WTC11 (cell line): ENCODE measurements at regions not wholly inside any gene's neighbourhood (a gene's known extent, or its start where the extent isn't known, plus 50 kb on each side); places are given as distances from the start of the nearest gene placed in this dataset.

ENCODE experiments used
- ATAC-seq: fragments of 200-7000 bp; cut with Tn5 transposase; 2 replicates; pipeline ENCODE4 v1.10.0; 2021; ENCODE audit warnings: mild to moderate bottlenecking, moderate library complexity
- CTCF ChIA-PET: fragments of 300-600 bp; sonication (Branson Sonifier 250); formaldehyde crosslinking; loops from one replicate; lab custom pipeline; 2021; ENCODE audit warnings: antibody characterized with exemption; lab: Charles Lee
- POLR2A ChIA-PET: fragments of 350-600 bp; sonication (Branson Sonifier 250); formaldehyde crosslinking; loops from one replicate; lab custom pipeline; 2021; ENCODE audit warnings: antibody characterized with exemption; lab: Charles Lee
- DNase-seq: peaks from one replicate; pipeline ENCODE4 v3.0.0; 2021; ENCODE audit warnings: low spot score
- H3K27ac Mint-ChIP-seq: 2 replicates; pipeline ENCODE4 v1.8.0; 2021; ENCODE audit warnings: mixed read lengths
- H3K27me3 Mint-ChIP-seq: 2 replicates; pipeline ENCODE4 v1.8.0; 2021; ENCODE audit warnings: low read depth, mild to moderate bottlenecking, moderate library complexity, mixed read lengths
- H3K36me3 Mint-ChIP-seq: 2 replicates; pipeline ENCODE4 v1.8.0; 2021; ENCODE audit warnings: mixed read lengths
- H3K4me1 Mint-ChIP-seq: 2 replicates; pipeline ENCODE4 v1.8.0; 2022; ENCODE audit warnings: mixed read lengths
- H3K4me3 Mint-ChIP-seq: 2 replicates; pipeline ENCODE4 v1.8.0; 2021; ENCODE audit warnings: mild to moderate bottlenecking, moderate library complexity, mixed read lengths
- H3K9me3 Mint-ChIP-seq: 2 replicates; pipeline ENCODE4 v1.8.0; 2021; ENCODE audit warnings: mixed read lengths
- FOXJ3 ChIP-seq: sonication (generic); formaldehyde crosslinking; IDR thresholded peaks from 2 replicates; pipeline ENCODE4 v1.9.0; 2021; ENCODE audit warnings: missing genetic modification reagents, mild to moderate bottlenecking, borderline replicate concordance
- GABPB1 ChIP-seq: sonication (generic); formaldehyde crosslinking; IDR thresholded peaks from 2 replicates; pipeline ENCODE4 v1.8.1; 2023; ENCODE audit warnings: mild to moderate bottlenecking, missing genetic modification reagents
- HMGXB4 ChIP-seq: sonication (generic); formaldehyde crosslinking; IDR thresholded peaks from 2 replicates; pipeline ENCODE4 v1.8.1; 2023; ENCODE audit warnings: mild to moderate bottlenecking, moderate library complexity, missing genetic modification reagents
- IRF2 ChIP-seq: sonication (generic); formaldehyde crosslinking; IDR thresholded peaks from 2 replicates; pipeline ENCODE4 v1.8.0; 2022; ENCODE audit warnings: low read depth, missing genetic modification reagents, borderline replicate concordance
- JAZF1 ChIP-seq: fragments of 250-450 bp; sonication (Bioruptor Pico); IDR thresholded peaks from 2 replicates; pipeline ENCODE4 v1.9.0; 2021; ENCODE audit warnings: moderate library complexity, mild to moderate bottlenecking, inconsistent platforms
- MXD4 ChIP-seq: fragments of 250-450 bp; sonication (Bioruptor Pico); IDR thresholded peaks from 2 replicates; pipeline ENCODE4 v1.8.0; 2021; ENCODE audit warnings: mild to moderate bottlenecking, moderate library complexity, borderline replicate concordance
- OVOL2 ChIP-seq: fragments of 250-450 bp; sonication (Bioruptor Pico); IDR thresholded peaks from 2 replicates; pipeline ENCODE4 v1.9.0; 2021; ENCODE audit warnings: mild to moderate bottlenecking, borderline replicate concordance
- PRDM15 ChIP-seq: sonication (generic); formaldehyde crosslinking; IDR thresholded peaks from 2 replicates; pipeline ENCODE4 v1.8.0; 2022; ENCODE audit warnings: missing genetic modification reagents
- SMAD4 ChIP-seq: sonication (generic); formaldehyde crosslinking; IDR thresholded peaks from 2 replicates; pipeline ENCODE4 v1.8.0; 2022; ENCODE audit warnings: mild to moderate bottlenecking, missing genetic modification reagents
- STAT6 ChIP-seq: sonication (generic); formaldehyde crosslinking; conservative IDR thresholded peaks from 2 replicates; pipeline ENCODE4 v1.8.1; 2023; ENCODE audit warnings: mild to moderate bottlenecking, low read depth, missing genetic modification reagents, moderate library complexity
- TEAD1 ChIP-seq: sonication (generic); formaldehyde crosslinking; IDR thresholded peaks from 2 replicates; pipeline ENCODE4 v1.8.0; 2022; ENCODE audit warnings: mild to moderate bottlenecking, missing genetic modification reagents
- ZNF263 ChIP-seq: sonication (generic); formaldehyde crosslinking; IDR thresholded peaks from 2 replicates; pipeline ENCODE4 v1.8.1; 2022; ENCODE audit warnings: low read depth, mild to moderate bottlenecking, moderate library complexity, missing genetic modification reagents
- ZNF317 ChIP-seq: sonication (generic); formaldehyde crosslinking; IDR thresholded peaks from 2 replicates; pipeline ENCODE4 v1.8.1; 2023; ENCODE audit warnings: low read depth, mild to moderate bottlenecking, moderate library complexity, missing genetic modification reagents, borderline replicate concordance
- ZNF396 ChIP-seq: fragments of 250-450 bp; sonication (Bioruptor Pico); IDR thresholded peaks from 2 replicates; pipeline ENCODE4 v1.8.0; 2021; ENCODE audit warnings: mild to moderate bottlenecking, moderate library complexity, borderline replicate concordance
- TF ChIP-seq, protein P1 (sequence below): sonication (generic); formaldehyde crosslinking; IDR thresholded peaks from 2 replicates; pipeline ENCODE4 v1.8.1; 2022; ENCODE audit warnings: low read depth, mild to moderate bottlenecking, moderate library complexity, missing genetic modification reagents, borderline replicate concordance
- TF ChIP-seq, protein P2 (sequence below): fragments of 250-450 bp; sonication (Bioruptor Pico); IDR thresholded peaks from 2 replicates; pipeline ENCODE4 v1.9.0; 2021; ENCODE audit warnings: mild to moderate bottlenecking

DNA sequence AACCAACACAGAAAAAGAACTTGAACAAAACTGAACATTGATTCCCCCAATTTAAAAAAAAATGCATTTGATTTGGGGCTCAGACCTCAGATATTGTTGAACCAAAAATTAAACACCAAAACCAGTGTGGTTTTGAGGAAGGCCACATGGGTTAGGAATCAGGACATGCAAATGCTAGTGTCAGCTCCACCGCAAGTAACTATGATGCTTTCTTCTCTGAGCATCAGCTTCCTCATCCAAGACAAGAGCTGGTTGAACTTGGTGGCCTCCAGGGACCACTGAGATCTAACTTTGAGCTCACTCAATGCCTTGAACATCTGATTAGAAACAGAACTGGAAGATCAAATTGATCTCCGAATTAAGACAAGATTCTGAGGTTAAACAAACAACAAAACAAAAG, 142.9 kb upstream of the NWD2 start:
- CTCF ChIA-PET = no interaction called here
- Mint-ChIP-seq H3K27ac (no peak overlapping the region), H3K4me1 (peaks cover 5% of the 10 kb centered on the region; the same call in 1 of the 2 replicates), H3K4me3 (no peak overlapping the region), H3K27me3 (no peaks in the 10 kb centered on the region), H3K9me3 (no peaks in the 10 kb centered on the region), H3K36me3 (no peaks in the 10 kb centered on the region)
- TF ChIP-seq FOXJ3 (CRISPR knock-in tag) = no peak
- no peak for ATAC-seq
- POLR2A ChIA-PET = no interaction called here
- DNase-seq = no peak

GRCh38 chr4:37109756-37110155, 134.8 kb upstream of the NWD2 start:
- ChIA-PET POLR2A (no interaction called here), CTCF (no interaction called here)
- DNase-seq = no peak
- H3K9me3 Mint-ChIP-seq = no peaks in the 10 kb centered on the region
- TF ChIP-seq SMAD4 (CRISPR knock-in tag) (no peak), IRF2 (CRISPR knock-in tag) (no peak), ZNF317 (CRISPR knock-in tag) (no peak), PRDM15 (no peak), ZNF263 (CRISPR knock-in tag) (no peak), TEAD1 (CRISPR knock-in tag) (no peak), GABPB1 (no peak), OVOL2 (CRISPR knock-in tag) (no peak), JAZF1 (CRISPR knock-in tag) (no peak), STAT6 (CRISPR knock-in tag) (no peak), MXD4 (CRISPR knock-in tag) (no peak), ZNF396 (CRISPR knock-in tag) (no peak), HMGXB4 (CRISPR knock-in tag) (no peak)
- TF ChIP-seq, protein P1, sequence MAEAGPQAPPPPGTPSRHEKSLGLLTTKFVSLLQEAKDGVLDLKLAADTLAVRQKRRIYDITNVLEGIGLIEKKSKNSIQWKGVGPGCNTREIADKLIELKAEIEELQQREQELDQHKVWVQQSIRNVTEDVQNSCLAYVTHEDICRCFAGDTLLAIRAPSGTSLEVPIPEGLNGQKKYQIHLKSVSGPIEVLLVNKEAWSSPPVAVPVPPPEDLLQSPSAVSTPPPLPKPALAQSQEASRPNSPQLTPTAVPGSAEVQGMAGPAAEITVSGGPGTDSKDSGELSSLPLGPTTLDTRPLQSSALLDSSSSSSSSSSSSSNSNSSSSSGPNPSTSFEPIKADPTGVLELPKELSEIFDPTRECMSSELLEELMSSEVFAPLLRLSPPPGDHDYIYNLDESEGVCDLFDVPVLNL (CRISPR knock-in tag) = no peak
- TF ChIP-seq, protein P2, sequence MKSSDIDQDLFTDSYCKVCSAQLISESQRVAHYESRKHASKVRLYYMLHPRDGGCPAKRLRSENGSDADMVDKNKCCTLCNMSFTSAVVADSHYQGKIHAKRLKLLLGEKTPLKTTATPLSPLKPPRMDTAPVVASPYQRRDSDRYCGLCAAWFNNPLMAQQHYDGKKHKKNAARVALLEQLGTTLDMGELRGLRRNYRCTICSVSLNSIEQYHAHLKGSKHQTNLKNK (CRISPR knock-in tag) = no peak
- H3K36me3 Mint-ChIP-seq = no peaks in the 10 kb centered on the region
- no peak overlapping the region for H3K4me3 Mint-ChIP-seq
- ATAC-seq = no peak
- no peaks in the 10 kb centered on the region for H3K27me3 Mint-ChIP-seq
- no peaks in the 10 kb centered on the region for H3K4me1 Mint-ChIP-seq
- H3K27ac Mint-ChIP-seq = no peak overlapping the region
